ENCODE measurements at regions not wholly inside any gene's neighbourhood (a gene's known extent, or its start where the extent isn't known, plus 50 kb on each side); places are given as distances from the start of the nearest gene placed in this dataset.

DNA sequence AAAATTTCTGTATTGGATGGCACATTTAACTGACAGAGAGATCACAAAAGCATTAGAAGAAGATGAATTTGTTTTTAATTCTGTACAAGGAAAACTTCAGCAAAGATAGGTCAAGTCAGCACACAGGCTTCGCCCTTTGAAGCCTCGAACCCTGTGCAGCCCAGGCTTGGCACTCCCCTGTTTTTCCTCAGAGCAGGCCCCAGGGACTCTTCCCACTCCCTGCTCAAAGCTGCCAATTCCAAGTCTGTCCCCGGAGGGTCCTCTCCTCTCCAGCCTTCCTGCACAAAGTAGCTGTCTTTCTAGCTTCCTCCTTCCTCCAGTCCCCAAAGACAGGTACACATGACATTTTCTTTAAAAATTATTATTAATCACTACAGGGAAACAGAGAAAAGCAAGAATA lies 466.3 kb downstream of the PPARGC1A start:
- TF ChIP-seq, protein P1, sequence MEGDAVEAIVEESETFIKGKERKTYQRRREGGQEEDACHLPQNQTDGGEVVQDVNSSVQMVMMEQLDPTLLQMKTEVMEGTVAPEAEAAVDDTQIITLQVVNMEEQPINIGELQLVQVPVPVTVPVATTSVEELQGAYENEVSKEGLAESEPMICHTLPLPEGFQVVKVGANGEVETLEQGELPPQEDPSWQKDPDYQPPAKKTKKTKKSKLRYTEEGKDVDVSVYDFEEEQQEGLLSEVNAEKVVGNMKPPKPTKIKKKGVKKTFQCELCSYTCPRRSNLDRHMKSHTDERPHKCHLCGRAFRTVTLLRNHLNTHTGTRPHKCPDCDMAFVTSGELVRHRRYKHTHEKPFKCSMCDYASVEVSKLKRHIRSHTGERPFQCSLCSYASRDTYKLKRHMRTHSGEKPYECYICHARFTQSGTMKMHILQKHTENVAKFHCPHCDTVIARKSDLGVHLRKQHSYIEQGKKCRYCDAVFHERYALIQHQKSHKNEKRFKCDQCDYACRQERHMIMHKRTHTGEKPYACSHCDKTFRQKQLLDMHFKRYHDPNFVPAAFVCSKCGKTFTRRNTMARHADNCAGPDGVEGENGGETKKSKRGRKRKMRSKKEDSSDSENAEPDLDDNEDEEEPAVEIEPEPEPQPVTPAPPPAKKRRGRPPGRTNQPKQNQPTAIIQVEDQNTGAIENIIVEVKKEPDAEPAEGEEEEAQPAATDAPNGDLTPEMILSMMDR (IDR thresholded peaks at IDR 0.05), result no peak
- TF ChIP-seq POLR2A (IDR thresholded peaks at IDR 0.05) (no peak), POLR2AphosphoS5 (IDR thresholded peaks at IDR 0.05) (no peak)

Measured in prostate gland (tissue), 2 donors.